Thyroid gland (tissue), 4 donors: ENCODE measurements at regions not wholly inside any gene's neighbourhood (a gene's known extent, or its start where the extent isn't known, plus 50 kb on each side); places are given as distances from the start of the nearest gene placed in this dataset.

Experiments used
- DNase-seq, 2 donors: peaks; one replicate each; pipeline ENCODE4 v3.0.0-alpha.2; 2019
- H3K27ac ChIP-seq, 3 donors: fragments of 200-600 bp; sonication (generic); 1 replicate in 2 of 3; 2 replicates in 1 of 3; pipeline ENCODE4 v1.5.1; 2016 to 2019; ENCODE audit warnings: mild to moderate bottlenecking in 1 of 3, moderate library complexity in 1 of 3
- H3K27me3 ChIP-seq: fragments of 200-600 bp; sonication (generic); one replicate; pipeline ENCODE4 v1.5.1; 2019
- H3K36me3 ChIP-seq, 2 donors: fragments of 200-600 bp; sonication (generic); one replicate each; pipeline ENCODE4 v1.5.1; 2016 to 2019
- H3K4me1 ChIP-seq, 2 donors: fragments of 200-600 bp; sonication (generic); one replicate each; pipeline ENCODE4 v1.5.1; 2017 to 2019
- H3K4me3 ChIP-seq, 3 donors: fragments of 200-600 bp; sonication (generic); replicated peaks in 1 of 3; 1 replicate in 2 of 3; 2 replicates in 1 of 3; pipeline ENCODE4 v1.5.1; 2016; ENCODE audit warnings: mild to moderate bottlenecking in 1 of 3
- H3K9me3 ChIP-seq: fragments of 200-600 bp; sonication (generic); one replicate; pipeline ENCODE4 v1.5.1; 2017
- CTCF ChIP-seq, 6 experiments: fragments of 200-600 bp in 3 of 6; fragments of 450-650 bp in 3 of 6; sonication (generic) in 3 of 6; IDR thresholded peaks; one replicate each; pipeline ENCODE4 v1.5.1; 2016 to 2019; ENCODE audit warnings: antibody characterized with exemption in 6 of 6, mild to moderate bottlenecking in 2 of 6, inconsistent platforms in 1 of 6, moderate library complexity in 1 of 6
- POLR2A ChIP-seq, 2 donors: fragments of 450-650 bp; IDR thresholded peaks; one replicate each; pipeline ENCODE4 v1.6.1; 2017; ENCODE audit warnings: antibody characterized with exemption in 2 of 2, mild to moderate bottlenecking in 2 of 2, moderate library complexity in 1 of 2
- WGBS, 2 donors: methylation state at CpG; one replicate each; pipeline ENCODE4 v1.1.5; 2017; 5-methylcytosine and 5-hydroxymethylcytosine counted together
- intact Hi-C: fragments of 100-400 bp; cut with DNase I; formaldehyde crosslinking; loops from one replicate; pipeline ENCODE4 v1.15.1; 2023

- Histone ChIP-seq H3K4me1 (no peaks in the 10 kb centered on the region), H3K36me3 (no peaks in the 10 kb centered on the region), H3K27ac (no peak overlapping the region), H3K9me3 (no peaks in the 10 kb centered on the region), H3K4me3 (no peak overlapping the region), H3K27me3 (no peaks in the 10 kb centered on the region)
- no peak for DNase-seq
- intact Hi-C loops = no loop called here
- 39 to 49% methylated on average over 1 of the region's 1 CpG for WGBS, 2 donors
- no peak for TF ChIP-seq CTCF (IDR thresholded peaks at IDR 0.05)
- TF ChIP-seq POLR2A (IDR thresholded peaks at IDR 0.05) = no peak
Observed at GRCh38 chr13:47809411-47809810, 191.7 kb downstream of the SUCLA2 start.

DNA sequence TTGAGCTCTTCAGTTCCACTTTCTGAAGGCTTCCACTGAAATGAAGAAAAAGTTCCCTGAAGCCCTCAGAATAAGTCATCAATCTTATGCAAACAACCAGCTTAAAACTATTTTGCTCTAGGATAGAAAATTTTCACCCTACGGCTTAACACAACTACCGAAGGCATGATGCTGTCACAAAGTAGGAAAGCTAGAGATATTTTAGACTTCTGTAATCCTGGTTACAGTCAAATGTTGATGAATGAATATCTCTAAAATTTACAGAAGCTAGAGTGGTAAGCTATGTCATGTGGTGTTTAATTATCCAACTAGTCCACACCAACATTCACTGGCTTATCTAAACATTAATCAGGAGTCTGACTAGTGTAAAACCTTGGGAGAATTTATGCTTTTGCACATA lies 197.9 kb downstream of the SUCLA2 start:
- DNase-seq = no peak
- no peaks in the 10 kb centered on the region for H3K27me3 ChIP-seq
- TF ChIP-seq CTCF (IDR thresholded peaks at IDR 0.05) = no peak
- no peak for TF ChIP-seq POLR2A (IDR thresholded peaks at IDR 0.05)
- H3K27ac ChIP-seq = no peak overlapping the region
- H3K9me3 ChIP-seq = no peaks in the 10 kb centered on the region
- no peaks in the 10 kb centered on the region for H3K36me3 ChIP-seq
- intact Hi-C loops = no loop called here
- 83 to 87% methylated on average over 2 of the region's 2 CpGs for WGBS, 2 donors
- no peaks in the 10 kb centered on the region for H3K4me1 ChIP-seq
- no peak overlapping the region for H3K4me3 ChIP-seq

DNA sequence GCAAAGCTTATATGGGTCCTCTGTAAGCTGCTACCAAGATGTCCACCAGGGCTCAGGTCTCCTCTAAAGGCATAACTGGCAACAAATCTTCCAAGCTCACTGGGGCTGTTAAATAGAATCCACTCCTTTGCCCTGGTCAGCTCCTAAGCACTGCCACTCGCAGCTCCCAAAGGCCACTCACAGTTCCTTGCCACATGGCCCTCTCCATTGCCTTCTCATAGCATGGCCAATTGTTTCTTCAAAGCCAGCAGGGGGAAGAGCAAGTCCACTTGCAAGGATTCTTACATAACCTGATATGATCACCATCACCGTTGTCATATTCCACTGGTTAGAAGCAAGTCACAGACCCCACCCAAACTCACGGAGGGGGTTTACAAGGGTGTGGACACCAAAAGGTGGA lies 199.5 kb downstream of the SUCLA2 start:
- intact Hi-C loops = no loop called here
- no peak overlapping the region for H3K27ac ChIP-seq
- no peaks in the 10 kb centered on the region for H3K4me1 ChIP-seq
- H3K9me3 ChIP-seq = no peaks in the 10 kb centered on the region
- TF ChIP-seq POLR2A (IDR thresholded peaks at IDR 0.05) (no peak), CTCF (IDR thresholded peaks at IDR 0.05) (no peak)
- H3K36me3 ChIP-seq = no peaks in the 10 kb centered on the region
- no peak overlapping the region for H3K4me3 ChIP-seq
- 92 to 96% methylated on average over 3 of the region's 3 CpGs for WGBS, 2 donors
- H3K27me3 ChIP-seq = no peaks in the 10 kb centered on the region
- no peak for DNase-seq

DNA sequence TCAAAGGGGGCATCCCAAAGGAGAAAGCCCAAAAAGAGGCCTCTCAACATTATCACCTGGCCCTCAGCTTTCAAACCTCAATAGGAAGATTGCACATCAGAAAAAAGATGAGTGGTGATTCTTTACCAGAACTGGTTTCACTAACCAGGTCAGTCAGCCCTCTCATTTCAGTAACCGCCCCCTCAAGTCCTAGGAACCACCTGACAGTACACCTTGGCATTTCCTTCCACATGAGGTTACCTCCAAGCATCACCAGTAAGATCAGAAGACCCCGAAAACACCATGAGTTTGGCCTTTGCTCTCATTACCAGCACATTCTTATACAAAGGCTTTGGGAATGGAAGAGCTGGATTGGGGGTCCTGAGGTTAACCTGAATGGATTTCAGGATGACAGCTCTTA lies 200.5 kb downstream of the SUCLA2 start:
- intact Hi-C loops = no loop called here
- H3K36me3 ChIP-seq = no peaks in the 10 kb centered on the region

GRCh38 chr13:47798906-47799305 lies 202.2 kb downstream of the SUCLA2 start:
- TF ChIP-seq CTCF (IDR thresholded peaks at IDR 0.05) (no peak), POLR2A (IDR thresholded peaks at IDR 0.05) (no peak)
- DNase-seq = no peak
- intact Hi-C loops = no loop called here
- Histone ChIP-seq H3K27ac (no peak overlapping the region), H3K36me3 (no peaks in the 10 kb centered on the region), H3K27me3 (no peaks in the 10 kb centered on the region), H3K4me1 (no peaks in the 10 kb centered on the region), H3K9me3 (no peaks in the 10 kb centered on the region), H3K4me3 (no peak overlapping the region)

More for the DNA sequence above, 200.5 kb downstream of the SUCLA2 start:
- Histone ChIP-seq H3K4me3 (no peak overlapping the region), H3K9me3 (no peaks in the 10 kb centered on the region), H3K4me1 (no peaks in the 10 kb centered on the region), H3K27me3 (no peaks in the 10 kb centered on the region), H3K27ac (no peak overlapping the region)
- TF ChIP-seq CTCF (IDR thresholded peaks at IDR 0.05) = no peak
- TF ChIP-seq POLR2A (IDR thresholded peaks at IDR 0.05) = no peak
- no peak for DNase-seq
- WGBS, 2 donors = 92 to 96% methylated on average over 2 of the region's 2 CpGs
